Esophagus mucosa (tissue), 1 donor: ENCODE measurements at regions not wholly inside any gene's neighbourhood (a gene's known extent, or its start where the extent isn't known, plus 50 kb on each side); places are given as distances from the start of the nearest gene placed in this dataset.
"Not testable (repeated sequence)": the region's sequence is repeated elsewhere in the genome, so short reads cannot be mapped to it uniquely, and the experiment has no call there.

Experiments used
- ATAC-seq: fragments of 200-7000 bp; cut with Tn5 transposase; one replicate; pipeline ENCODE4 v1.9.1; 2020
- donor health status: DM: yes; HTN: yes; CAD: no.

GRCh38 chr16:31754998-31755615, 118.5 kb upstream of the ZNF267 start:
- no peak for ATAC-seq

- ATAC-seq, result no peak
Observed at GRCh38 chr16:31764103-31764502, 109.5 kb upstream of the ZNF267 start.

- ATAC-seq, result no peak
Observed at GRCh38 chr16:31767267-31767666, 106.3 kb upstream of the ZNF267 start.

DNA sequence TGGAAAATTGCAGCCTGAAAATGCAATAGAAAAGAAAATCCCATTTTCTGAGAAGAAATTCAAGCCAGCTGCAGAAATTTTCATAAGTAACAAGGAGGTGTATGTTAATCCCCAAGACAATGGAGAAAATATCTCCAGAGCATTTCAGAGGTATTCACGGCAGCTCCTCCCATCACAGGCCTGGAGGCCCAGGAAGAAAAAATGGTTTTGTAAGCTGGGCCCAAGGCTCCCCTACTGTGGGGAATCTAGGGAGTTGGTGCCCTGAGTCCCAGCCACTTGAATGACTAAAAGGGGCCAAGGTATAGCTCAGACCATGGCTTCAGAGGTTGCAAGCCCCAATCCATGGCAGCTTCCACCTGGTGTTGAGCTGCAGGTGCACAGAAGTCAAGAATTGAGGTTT, 93.3 kb upstream of the ZNF267 start:
- no peak for ATAC-seq

- no peak for ATAC-seq
Observed at GRCh38 chr16:31785126-31785525, 88.5 kb upstream of the ZNF267 start.

DNA sequence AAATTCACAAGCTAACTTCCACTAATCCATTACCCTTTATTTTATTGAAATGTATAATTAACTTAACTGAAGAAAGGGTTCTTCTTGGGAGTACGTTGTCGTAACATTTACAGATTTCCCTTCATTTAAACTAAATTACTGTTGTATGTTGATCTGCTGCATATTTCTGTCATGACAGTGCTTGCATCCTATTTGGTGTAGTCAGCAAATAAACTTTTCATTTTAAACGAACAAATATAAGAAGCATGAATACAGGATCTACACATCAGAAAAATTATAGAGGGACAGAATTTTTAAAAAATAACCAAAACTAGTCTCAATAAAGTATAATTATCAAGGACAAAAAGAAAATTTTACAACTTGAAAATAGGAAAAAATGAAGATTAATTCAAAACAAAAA, 66.5 kb upstream of the ZNF267 start:
- no peak for ATAC-seq

DNA sequence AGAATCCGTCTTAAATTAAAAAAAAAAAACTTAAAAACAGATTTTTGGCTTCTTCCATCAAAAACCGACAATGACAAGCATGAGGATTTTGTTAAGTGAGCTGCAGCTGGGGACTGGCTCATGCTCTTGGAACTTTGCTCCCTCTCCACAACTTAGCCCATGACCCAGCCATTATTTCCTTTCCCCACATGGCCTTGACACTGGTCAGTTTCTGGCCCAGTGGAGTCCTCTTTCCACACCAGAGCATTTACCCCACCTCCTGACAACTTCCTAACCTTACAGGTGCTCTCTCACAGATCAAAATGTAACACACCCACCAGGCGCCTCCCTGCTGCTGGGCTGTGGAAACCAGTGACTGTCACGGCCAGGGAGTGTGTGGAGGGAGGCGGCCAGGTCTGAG, 62.7 kb upstream of the ZNF267 start:
- no peak for ATAC-seq

DNA sequence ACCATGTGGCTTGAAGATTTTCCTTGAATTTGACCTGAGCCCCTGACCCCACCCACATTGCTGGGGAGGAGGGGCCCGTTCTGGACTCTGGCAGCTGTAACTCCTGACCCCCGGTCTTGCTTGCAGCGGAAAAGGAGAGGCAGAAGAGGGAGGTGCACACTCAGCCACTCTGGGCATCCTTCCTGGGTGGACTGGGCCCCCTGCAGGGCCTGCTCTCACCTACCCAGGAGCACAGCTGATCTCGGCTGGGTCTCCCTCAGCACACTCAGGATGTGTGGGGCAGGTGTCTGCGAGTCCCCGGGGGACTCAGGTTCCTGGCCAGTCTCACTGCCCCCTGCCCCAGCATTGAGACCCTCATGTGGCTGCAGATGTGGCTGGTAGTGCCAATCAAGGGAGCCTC, 57.5 kb upstream of the ZNF267 start:
- ATAC-seq, result not testable (repeated sequence)

GRCh38 chr16:31819386-31819785, 54.2 kb upstream of the ZNF267 start:
- no peak for ATAC-seq

GRCh38 chr16:31819948-31820347, 53.7 kb upstream of the ZNF267 start:
- no peak for ATAC-seq
